Kidney epithelial cell (primary cell): ENCODE measurements at regions not wholly inside any gene's neighbourhood (a gene's known extent, or its start where the extent isn't known, plus 50 kb on each side); places are given as distances from the start of the nearest gene placed in this dataset.

Experiments used
- DNase-seq: peaks from one replicate; pipeline ENCODE4 v3.0.0-alpha.2; 2010; ENCODE audit warnings: low read depth
- H3K27me3 ChIP-seq: 2 replicates; pipeline ENCODE4 v1.6.0; 2011; ENCODE audit warnings: low read length; ENCODE audit not compliant: control insufficient read depth, insufficient read depth
- H3K36me3 ChIP-seq: 2 replicates; pipeline ENCODE4 v1.5.1; 2011; ENCODE audit warnings: low read length; ENCODE audit not compliant: control insufficient read depth, insufficient read depth
- H3K4me3 ChIP-seq: 2 replicates; pipeline ENCODE4 v1.5.1; 2011; ENCODE audit warnings: low read depth, mild to moderate bottlenecking, control low read depth, low read length
- CTCF ChIP-seq: IDR thresholded peaks from 2 replicates; pipeline ENCODE4 v1.5.1; 2011; ENCODE audit warnings: mild to moderate bottlenecking, moderate library complexity, low read length, control low read depth, inconsistent platforms; ENCODE audit not compliant: insufficient read depth, poor library complexity, severe bottlenecking

DNA sequence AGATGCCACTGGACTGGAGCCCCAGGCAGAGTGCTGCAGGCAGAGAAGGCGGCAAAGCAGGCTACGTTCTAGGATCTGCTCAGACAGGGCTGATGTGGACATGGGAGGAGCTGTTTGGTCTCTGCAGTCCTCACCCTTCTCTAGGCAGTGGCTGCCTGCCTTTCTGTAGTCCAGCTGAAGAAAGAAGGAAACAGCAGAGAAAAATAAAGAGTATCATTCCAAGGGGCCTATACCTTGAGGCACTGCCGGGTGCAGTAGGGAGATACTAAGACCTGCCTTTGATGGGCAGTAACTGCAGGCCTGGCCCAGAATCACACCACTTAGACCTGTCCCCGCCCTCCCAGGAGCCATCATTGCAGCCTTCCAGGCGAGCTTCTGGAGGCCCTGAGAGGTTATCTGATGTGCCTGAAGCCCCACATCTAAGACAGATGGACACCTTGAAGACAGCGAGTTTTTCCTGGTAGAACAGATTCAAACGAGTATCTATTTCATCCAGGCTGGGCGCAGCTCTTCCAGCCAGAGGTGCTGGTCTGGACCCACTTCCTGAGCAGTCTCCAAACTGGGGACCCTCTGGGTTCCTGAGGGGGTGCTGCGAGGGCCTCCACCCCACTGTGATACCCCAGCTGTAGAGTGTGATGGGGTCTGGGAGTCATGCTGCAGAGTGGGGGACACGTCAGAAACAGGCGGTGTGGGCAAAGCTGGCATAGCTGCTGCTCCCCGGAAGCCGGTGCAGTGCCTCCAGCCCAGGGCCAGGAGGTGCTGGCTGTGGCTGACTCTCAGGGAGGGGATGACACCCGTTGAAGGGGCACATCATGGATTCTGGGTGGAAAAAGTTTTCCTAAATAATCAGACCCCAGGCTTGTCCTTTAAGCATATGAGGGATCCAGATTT lies 87.3 kb upstream of the OTOS start:
- DNase-seq: no peak
- no peak overlapping the region for H3K4me3 ChIP-seq
- H3K27me3 ChIP-seq: no peaks in the 10 kb centered on the region
- no peaks in the 10 kb centered on the region for H3K36me3 ChIP-seq
- no peak for TF ChIP-seq CTCF

GRCh38 chr2:240229005-240229404 lies 88.5 kb upstream of the OTOS start:
- TF ChIP-seq CTCF: no peak
- no peaks in the 10 kb centered on the region for H3K36me3 ChIP-seq
- DNase-seq: no peak
- H3K27me3 ChIP-seq: no peaks in the 10 kb centered on the region
- H3K4me3 ChIP-seq: no peak overlapping the region

DNA sequence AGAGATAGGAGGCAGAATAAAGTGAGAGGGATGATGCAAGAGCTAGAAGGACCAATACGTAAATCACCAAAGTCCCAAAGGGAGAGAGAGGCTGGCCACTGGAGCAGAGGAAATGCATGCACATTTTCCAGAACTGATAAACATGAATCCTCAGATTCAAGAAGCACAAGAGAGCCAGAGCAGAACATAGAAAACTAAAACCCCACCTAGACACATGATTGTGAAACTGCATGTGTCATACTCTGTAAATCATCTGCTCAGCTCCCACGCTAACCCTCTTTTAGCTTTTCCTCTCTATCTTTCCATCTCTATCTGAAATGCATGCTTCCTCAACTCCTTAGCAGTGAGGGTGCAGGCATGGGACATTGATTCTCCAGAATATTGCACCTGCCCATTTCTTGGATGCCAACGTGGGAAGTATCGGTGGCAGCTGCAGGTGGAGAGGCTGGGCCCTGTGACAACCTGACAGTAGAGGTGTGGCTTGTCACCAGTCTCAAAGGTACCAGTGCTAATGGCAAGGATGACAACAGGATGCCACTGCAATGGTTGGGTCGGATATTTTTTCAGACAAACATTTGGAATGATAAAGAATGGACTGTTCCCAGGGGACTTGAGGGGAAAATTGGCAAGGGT lies 89.3 kb upstream of the OTOS start:
- no peak for TF ChIP-seq CTCF
- H3K27me3 ChIP-seq: no peaks in the 10 kb centered on the region
- H3K36me3 ChIP-seq: no peaks in the 10 kb centered on the region
- H3K4me3 ChIP-seq: no peak overlapping the region
- peak; percentile 18 for DNase-seq

DNA sequence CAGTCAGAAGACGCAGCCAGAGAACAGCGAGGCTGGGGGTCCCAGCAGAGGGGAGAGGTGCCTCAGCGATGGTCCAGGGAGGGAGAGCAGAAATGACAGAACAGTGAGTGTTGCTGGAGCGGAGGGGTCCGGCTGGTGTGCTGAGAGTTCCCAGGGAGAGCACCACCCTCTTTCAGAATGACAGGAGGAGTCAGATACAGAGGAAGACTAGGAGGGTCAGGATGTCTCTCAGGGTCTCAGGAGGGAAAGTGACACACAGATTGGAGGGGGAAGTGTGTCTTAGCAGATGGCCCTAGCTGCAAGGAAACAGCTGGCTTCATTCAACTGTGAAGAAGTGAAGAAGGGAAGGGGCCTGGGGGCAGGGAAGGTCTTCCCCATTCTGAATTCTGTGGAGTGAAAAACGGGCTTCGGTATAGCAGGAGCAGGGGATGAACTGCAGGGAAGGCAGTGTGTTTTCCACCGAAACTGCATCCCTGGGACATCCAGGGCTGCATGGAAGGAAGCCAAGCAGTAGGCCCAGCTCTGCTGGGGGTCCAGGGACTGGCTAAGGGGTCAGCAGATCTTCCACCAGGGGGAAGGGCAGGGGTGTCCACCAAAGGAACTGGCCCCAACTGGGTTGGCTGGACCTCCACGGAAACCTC lies 90.0 kb upstream of the OTOS start:
- no peaks in the 10 kb centered on the region for H3K27me3 ChIP-seq
- no peak overlapping the region for H3K4me3 ChIP-seq
- H3K36me3 ChIP-seq: no peaks in the 10 kb centered on the region
- no peak for TF ChIP-seq CTCF
- DNase-seq: no peak

DNA sequence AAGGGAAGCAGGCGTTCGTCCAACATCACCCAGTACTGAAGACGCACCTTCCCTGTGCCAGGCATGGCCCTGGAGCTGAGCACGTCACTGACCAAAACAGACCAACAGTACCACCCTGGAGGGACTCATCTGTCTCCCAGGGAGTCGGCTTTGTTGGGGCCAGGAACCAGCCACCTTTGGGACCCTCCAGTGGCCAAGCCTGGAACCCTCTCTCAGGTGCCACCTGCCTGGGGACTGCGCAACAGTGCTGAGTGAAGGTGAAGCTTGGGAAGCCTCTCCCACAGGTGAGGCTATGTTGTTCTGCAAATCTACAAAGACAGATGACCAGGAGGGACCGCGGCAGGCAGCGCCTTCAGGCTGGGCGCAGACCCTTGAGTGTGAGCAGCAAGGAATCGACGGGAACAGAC lies 91.4 kb upstream of the OTOS start:
- Histone ChIP-seq H3K4me3 (no peak overlapping the region), H3K36me3 (no peaks in the 10 kb centered on the region), H3K27me3 (no peaks in the 10 kb centered on the region)
- no peak for TF ChIP-seq CTCF
- no peak for DNase-seq
